GM19397 (cell line): ENCODE measurements at regions not wholly inside any gene's neighbourhood (a gene's known extent, or its start where the extent isn't known, plus 50 kb on each side); places are given as distances from the start of the nearest gene placed in this dataset.

ENCODE experiments used
- ATAC-seq: cut with Tn5 transposase; IDR thresholded peaks from one replicate; pipeline ENCODE4 v1.9.1; 2021; ENCODE audit warnings: mild to moderate bottlenecking, moderate library complexity; ENCODE audit not compliant: unreplicated experiment

DNA sequence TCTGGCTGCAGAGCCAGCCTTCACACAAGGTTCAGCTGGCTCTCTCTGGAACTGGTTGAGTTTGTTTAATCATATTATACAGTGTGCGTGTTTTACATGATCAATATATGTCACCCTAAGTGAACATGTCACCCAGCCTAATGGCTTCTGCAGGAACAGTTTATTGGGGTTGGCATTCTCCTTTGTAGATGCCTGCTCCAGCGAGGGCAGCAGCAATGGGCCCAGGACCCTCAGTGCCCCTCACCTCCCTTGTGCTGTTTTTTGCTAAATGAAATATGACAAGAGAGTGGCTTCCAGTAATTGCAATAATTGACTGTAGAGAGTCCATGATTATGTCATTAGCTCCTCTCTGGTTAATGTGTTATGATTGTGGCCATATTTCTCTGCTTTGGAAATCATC, 387.2 kb downstream of the TMEM114 start:
- ATAC-seq: no peak

DNA sequence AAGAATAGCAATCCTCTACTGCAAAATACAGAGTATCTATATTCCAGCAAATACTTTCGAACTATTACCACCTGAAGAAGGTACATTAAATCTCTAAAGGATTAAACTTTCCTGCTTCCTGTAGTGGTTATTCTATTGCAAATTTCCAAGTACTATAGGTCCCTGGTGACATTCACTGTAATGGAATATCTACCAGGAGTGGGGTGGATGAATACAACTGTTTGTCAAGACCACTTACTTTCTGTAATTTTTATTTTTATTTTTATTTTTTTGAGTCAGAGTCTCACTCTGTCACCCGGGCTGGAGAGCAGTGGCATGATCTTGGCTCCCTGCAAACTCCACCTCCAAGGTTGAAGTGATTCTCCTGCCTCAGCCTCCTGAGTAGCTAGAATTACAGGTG, 389.5 kb downstream of the TMEM114 start:
- no peak for ATAC-seq

DNA sequence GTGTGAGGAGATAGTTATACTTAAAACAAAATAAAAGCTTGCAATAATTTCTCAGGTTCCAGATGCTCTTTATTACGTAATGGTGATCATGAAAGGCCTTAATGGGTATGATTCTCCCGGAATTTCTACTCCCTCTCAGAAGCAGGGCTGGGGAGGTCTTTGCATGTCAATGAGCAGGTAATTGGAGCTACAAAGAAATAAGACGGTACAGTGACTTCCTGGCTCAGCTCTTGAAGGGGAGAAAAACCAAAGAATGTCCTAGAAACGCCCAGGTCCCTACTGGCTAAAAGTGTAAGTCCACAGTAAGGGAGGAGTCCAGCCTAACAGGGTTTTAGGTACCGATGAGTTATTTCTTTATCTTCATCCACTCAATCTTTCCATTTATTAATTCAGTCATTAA, 390.9 kb downstream of the TMEM114 start:
- no peak for ATAC-seq

DNA sequence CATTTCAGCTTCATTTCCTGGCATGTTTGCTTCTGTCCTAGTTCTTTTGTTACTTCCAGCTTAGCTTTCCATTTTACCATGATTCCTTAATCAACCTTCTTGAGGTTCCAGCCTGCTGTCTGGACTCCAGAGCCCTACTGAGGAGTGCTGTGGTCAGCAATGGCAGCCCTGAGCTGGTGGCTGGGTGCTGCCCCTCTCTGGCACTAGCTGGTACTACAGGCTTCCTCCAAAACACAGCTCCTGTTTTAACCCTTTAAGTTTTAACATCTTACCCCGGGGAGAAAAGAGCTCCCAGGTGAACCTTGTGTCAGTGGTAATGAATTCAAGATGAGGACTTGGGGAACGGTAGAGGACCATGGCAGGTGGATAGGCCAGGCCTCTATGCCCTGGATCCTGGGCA, 395.5 kb downstream of the TMEM114 start:
- no peak for ATAC-seq

DNA sequence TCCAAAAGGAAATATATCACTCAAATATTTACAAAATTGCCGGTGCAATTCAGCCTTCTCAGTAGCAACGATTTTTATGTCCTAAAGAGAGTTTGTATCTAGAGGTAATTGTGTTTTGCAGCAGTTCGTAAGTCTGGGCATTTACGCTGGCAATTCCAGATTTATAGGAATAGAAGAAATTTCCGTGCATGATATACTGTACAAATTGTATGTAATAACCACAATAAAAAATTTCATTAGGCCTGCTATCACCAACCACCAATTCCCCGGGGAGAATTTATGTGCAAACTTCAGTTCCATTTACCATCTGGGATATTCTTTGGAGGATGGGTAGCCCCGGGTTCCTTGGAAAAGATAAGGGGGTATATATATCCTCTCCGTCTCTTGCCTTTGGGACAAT, 401.5 kb downstream of the TMEM114 start:
- no peak for ATAC-seq

DNA sequence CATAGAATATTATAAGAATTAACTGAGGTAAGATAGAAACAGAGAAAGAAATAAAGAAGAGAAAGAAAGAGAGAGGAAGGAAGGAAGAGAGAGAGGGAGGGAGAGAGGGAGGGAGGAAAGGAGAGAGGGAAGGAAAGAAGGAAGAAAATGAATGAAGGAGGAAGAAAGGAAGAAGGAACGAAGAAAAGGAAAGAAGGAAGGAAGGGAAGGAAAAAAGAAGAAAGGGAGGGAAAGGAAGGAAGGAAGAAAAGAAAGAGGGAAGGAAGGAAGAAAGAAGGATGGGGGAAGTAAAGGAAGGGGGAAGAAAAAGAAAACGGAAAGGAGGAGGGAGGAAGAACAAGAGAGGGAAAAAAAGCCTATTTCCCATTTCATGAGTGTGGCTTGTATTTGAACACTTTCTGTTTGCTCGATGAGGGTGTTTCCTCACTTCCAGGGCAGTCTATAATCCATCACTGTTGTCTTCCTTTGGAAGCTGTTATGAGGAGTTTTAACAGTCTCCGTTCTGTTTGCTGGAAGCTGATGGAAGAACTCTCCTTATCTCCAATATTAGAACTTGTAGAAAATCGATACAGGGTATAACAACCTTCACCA, 402.4 kb downstream of the TMEM114 start:
- ATAC-seq: no peak

DNA sequence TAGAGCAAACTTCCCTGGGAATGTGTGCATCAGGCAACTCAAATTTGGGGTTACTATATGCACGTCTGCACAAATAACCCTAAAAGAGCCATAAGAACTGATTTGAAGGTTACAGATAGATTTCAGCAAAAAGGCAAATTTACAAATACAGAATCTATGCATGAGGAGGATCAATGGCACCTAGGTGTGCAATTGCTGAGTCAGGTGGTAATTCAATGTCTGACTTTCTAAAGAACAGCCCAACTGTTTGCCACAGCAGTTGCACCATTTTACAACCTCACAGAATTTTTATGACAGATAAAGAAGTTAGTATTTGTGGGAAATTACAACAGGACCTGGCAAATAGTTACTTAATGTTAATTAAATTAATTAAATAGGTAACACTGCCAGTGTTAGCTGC, 405.5 kb downstream of the TMEM114 start:
- ATAC-seq: no peak

DNA sequence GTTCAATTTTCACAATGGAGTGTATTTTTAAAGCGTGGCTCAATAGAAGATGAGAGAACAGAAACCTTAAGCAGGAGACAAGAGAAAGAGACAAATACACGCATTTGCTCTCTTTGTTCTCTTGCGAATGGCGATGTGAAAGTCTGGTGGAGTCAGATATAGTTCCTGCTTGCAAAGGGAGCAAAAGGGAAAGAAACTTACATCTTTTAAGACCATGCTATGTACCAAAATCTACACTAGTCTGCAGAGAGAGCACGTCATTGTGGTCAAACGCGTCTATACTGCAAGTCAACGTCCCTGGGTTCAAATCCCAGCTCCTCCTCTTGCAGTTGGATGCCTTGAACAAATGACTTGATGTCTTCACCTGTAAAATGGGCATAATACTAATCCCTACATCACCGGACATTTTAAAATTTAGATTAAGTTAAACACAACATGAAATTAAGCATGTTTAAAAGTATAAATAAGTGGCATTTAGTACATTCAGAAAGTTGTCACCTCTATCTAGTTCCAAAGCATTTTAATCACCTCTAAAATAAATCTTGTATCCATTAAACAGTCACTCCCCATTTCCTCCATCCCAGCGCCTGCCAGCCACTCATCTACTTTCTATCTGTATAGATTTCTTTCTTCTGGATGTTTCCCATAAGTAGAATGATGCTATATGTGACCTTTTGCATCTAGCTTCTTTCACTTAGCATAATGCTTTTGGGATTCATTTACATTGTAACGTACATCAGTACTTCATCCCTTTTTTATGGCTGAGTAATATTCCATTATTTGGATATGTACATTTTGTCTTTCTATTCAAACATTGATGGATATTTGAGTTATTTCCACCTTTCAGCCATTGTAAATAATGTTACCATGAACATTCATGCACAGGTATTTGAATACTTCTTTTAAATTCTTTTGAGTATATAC, 406.9 kb downstream of the TMEM114 start:
- no peak for ATAC-seq

DNA sequence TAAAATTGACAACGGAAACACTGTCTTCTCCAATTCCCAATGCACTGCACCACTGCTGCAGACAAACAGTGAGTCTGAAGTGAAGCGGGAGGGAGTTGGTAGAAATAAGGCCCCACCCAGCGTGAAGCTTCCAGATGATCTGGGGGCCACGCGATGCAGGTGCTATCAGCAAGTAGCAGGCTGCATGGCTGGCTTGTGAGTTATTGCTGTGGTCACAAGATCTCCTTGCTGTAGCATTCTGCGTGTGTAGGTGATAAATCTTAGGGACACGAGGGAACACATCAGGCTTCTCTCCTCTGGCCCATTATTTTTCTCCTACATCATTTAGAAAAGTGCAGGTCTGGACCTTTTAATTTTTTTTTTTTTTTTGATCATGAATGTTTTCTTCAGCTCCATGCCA, 407.6 kb downstream of the TMEM114 start:
- no peak for ATAC-seq

DNA sequence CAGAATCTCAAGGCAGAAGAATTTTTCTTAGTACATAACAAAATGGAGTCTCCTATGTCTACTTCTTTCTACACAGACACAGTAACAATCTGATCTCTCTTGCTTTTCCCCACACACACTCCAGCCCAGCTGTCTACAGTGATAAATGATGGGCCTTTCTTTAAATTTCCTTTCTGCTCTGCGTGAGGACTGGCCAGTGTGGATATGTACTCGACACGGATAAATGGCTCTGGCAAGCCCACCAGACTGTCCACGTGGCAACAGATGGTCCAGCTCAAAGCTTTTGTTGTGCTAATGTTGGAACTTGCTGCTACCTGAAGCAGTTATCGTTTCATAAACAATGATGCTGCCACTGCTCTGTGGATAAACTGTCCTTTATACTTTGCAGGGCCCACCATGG, 410.7 kb downstream of the TMEM114 start:
- no peak for ATAC-seq

DNA sequence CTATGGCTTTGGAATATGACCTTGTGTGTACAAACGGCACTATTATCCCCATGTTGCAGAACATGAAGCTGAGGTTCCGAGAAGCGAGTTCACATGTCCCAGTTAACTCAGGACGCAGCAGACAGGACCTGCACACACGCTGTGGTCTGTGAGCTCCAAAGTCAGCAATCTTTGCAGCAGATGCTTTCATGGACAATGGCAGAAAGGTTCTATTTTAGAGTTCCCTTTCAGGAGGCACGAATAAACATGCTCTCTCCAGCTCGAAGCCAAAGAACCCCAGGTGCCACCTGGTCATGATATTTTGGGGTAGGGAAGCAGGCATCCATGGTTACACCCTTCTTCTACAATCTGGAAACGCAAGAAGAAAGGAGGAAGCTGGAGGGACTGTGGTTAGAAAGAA, 412.0 kb downstream of the TMEM114 start:
- ATAC-seq: no peak

DNA sequence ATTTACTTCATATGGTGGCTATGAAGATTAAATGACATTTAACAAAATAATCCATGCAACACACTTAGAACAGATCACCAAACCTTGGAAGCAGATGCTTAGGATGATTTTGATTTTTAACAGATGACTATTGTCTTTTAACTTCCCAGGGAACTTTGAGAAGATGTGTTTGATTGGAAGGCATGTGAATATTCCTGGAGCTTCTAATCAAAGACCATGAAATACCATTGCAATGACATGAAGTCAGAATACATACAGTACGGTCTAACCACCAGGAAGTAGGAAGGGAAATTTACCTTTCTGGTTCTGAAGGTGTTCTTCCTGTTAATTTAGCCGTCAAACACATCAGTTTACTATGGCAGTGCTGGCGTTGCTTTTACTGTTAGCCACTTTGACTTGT, 414.9 kb downstream of the TMEM114 start:
- ATAC-seq: no peak

DNA sequence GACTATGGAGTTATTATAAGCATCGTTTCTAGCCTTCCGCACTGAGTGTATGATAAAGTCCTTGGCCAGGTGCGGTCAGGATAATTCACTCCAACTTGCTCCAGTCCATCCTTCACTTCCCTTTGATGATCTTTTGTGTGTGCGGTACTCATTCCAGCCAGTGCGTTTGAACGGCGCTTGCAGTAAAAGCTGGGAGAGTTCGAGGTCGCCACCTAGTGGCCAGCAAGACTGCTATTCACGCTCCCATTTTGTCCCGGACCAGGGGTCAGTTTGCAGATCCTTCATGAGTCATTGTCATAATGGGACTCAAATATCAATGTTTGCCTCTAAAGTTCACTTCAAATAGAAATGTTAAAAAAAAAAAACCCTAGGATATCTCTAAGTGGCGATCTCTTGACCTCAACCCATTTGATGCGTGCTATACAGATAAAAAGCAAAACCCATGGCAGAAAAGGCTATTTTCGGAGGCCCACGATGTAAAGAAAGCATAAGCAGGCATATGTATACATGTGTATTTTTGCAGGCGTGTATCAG, 417.1 kb downstream of the TMEM114 start:
- no peak for ATAC-seq

DNA sequence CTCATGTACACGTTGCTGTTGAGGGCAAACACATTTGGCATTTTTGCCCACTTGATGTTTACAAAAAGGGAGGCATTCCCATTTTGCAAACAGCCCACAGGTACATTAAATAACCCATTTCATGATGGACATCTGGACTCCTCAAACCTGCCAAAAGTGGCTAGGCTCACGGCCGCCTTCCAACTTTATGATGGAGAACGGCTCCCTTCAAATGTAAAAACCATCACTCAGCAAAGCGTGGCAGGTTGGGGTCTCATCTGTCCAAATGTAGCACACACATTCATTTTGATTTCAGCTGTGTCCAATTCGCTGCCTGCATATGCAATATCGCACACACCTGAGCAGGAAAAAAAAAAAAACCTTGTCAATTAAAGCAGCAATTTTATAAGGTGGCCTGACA, 417.8 kb downstream of the TMEM114 start:
- no peak for ATAC-seq

DNA sequence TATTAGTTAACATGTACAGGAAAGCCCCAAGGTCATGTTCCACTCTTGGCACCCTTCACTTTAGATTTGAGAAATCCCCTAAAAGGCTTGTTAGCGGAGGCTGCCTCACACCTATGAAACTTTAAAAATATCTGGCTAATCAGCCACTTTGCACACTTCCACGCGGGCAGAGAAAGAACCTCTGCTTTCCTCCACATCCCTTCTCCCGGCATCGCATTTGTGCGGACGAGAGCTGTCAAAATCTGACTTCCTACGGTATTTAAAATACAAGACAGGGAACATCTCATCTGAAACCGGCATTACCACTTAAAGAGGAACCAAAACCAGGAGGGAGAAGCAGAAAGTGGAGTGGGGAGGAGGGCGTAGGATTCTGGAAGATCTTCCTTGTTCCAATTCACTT, 422.3 kb downstream of the TMEM114 start:
- ATAC-seq: no peak

DNA sequence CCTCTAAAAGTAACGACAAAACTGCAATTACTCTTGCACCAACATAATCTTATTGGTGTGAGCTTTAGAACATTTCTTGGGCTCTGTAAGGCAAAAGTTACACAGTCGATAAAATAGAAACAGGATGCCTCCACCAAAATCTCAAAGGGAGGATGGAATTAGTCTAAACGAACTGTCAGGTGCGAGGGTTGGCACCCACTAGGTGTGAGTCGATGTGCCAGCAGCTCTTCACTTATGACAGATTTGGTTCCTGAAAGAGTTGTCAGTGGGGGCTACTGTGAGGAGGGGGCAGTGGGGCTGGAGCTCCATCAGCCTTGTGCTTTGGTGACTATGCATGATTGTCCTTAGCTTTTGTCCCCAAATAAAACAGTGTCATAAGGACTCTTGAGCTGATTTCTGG, 422.9 kb downstream of the TMEM114 start:
- ATAC-seq: no peak

DNA sequence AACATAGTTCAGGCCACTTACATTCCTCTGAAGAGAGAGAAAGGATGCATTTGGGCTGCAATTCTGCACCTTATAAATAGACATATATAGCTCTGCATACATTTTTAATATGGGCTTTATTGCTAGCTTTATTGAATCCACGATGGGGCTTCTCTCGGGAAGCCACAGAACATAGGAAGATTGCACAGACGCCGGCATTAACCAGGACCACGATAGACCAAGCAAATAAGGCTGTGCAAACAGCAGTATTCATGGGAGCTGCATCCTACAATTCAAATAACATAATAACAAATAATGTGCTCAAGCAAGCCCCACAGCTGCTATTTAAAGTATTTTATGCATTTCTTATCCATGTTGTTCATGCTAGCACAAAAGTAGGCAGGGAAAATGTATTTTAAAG, 432.3 kb downstream of the TMEM114 start:
- no peak for ATAC-seq

DNA sequence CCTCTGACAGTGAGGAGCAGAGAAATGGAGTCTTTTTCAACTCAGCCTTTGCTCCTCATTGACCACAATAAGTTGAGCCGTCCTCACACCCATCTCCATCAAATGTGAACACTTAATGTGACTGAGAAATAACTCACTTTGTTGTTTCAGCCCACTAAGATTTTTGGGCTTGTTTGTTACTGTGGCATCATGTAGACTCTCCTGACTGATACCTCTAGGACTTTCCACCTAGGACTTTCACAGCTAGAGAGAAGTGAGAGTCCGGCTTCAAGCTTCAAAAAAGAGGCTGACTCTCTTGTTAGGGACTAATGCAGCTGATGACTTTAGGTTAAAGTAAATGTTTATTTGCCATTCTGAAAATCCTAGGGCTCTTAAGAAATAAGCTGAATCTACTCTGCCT, 435.0 kb downstream of the TMEM114 start:
- no peak for ATAC-seq

DNA sequence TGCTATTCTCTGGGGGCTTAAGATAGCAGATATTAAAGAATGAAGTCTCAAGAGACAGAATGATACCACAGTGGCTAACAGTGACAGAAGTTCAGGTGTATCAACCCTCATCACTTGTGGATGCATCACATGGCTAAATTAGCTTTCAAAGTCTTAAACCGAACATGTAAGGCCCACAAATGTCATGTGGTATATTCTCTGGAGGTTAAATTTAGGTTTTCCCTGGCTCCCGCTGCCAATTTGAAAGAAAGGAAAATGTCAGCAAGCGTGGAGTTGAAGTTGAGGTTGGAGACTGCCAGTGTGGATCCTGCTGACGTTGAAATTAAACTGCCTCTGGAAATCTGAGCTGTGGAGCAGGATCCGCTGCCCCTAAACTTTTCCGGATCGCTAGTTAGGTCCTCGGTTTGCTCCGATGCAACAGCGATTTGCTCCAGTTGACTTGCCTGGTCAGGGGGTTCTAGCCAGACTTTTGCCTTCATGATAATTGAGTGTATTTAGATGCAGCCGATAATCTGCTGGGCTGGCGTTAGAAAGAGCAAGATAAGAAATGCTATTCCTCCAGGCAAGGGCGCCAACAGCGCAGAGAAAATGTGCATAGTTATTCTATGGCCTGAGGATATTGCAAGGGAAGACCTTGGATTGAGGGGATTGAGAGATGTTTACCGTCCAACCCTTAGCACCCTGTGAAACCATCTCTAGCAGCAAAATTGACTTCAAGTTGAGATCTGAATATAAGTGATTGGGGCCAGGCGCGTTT, 443.9 kb downstream of the TMEM114 start:
- no peak for ATAC-seq

DNA sequence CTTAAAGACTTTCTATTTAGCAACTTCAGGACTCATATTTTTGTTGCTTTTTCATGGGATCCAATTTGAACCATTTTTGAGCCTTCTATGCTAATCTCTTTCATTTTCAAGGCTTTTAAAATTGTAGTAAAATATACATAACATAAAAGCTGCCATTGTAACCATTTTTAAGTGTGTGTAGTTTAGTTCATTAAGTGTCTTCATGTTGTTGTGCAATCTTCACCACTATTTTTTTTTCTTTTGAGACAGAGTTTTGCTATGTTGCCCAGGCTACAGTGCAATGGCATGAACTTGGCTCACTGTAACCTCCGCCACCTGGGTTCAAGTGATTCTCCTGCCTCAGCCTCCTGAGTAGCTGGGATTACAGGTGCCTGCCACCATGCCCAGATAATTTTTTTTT, 451.6 kb downstream of the TMEM114 start:
- ATAC-seq: no peak

DNA sequence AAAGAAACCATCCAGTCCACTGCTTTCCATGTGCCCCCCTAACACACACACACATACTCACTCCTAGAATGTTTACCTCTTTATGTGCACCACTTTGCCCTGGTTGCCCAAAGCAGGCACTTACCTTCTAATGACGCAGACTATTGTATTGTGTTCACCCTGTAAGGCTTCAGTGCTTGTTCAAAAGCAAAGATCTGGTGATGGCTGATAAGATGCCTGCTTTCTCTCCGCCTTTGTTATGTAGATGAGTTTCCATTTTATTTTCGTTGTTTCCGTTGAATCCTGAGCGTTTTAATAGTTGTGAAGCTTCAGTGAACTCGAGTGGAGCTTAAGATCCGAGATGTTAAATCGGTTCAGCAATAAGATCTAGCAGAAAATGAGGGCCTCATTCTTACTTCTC, 452.7 kb downstream of the TMEM114 start:
- ATAC-seq: no peak

DNA sequence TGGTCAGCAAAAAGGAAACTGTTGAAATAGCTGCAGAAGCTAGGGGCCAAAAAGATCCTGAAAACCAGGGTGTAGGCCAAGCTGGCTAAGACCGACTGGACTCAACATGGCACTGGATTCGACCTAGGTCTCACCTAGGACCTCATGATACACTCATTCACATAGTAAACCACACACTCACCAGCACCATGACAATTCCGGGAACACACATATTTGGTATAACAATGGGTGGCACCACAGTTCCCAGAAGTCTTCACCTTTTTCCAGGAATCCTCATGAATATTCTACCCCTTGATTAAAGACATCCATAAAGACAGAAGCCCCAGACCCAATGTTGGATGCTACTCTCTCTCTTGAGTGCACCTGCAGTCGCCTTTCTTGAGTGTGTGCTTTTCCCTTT, 460.1 kb downstream of the TMEM114 start:
- no peak for ATAC-seq
